ENCODE measurements at regions not wholly inside any gene's neighbourhood (a gene's known extent, or its start where the extent isn't known, plus 50 kb on each side); places are given as distances from the start of the nearest gene placed in this dataset.

GRCh38 chr7:101720324-101720723, 91.2 kb upstream of the MYL10 start:
- Histone ChIP-seq H3K4me3 (no peak overlapping the region), H3K4me1 (peaks cover 0 to 12% (median 4%) of the 10 kb centered on the region in 4 donors), H3K27ac (no peak overlapping the region), H3K27me3 (no peaks in the 10 kb centered on the region), H3K9me3 (peaks cover 0 to 6% (median 2%) of the 10 kb centered on the region in 4 donors), H3K36me3 (no peaks in the 10 kb centered on the region)
- intact Hi-C loops (cut with DNase I; ENCODE audit: low total_unique reads) = no loop called here
- DNase-seq = no peak
- 53 to 74% (median 65%) methylated on average over 4 to 5 of the region's 5 CpGs for WGBS, 5 donors
- TF ChIP-seq POLR2AphosphoS5 (IDR thresholded peaks at IDR 0.05) (no peak), EP300 (IDR thresholded peaks at IDR 0.05) (no peak), POLR2A (IDR thresholded peaks at IDR 0.05) (no peak)
- TF ChIP-seq, protein P1, sequence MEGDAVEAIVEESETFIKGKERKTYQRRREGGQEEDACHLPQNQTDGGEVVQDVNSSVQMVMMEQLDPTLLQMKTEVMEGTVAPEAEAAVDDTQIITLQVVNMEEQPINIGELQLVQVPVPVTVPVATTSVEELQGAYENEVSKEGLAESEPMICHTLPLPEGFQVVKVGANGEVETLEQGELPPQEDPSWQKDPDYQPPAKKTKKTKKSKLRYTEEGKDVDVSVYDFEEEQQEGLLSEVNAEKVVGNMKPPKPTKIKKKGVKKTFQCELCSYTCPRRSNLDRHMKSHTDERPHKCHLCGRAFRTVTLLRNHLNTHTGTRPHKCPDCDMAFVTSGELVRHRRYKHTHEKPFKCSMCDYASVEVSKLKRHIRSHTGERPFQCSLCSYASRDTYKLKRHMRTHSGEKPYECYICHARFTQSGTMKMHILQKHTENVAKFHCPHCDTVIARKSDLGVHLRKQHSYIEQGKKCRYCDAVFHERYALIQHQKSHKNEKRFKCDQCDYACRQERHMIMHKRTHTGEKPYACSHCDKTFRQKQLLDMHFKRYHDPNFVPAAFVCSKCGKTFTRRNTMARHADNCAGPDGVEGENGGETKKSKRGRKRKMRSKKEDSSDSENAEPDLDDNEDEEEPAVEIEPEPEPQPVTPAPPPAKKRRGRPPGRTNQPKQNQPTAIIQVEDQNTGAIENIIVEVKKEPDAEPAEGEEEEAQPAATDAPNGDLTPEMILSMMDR (IDR thresholded peaks at IDR 0.05) = no peak

DNA sequence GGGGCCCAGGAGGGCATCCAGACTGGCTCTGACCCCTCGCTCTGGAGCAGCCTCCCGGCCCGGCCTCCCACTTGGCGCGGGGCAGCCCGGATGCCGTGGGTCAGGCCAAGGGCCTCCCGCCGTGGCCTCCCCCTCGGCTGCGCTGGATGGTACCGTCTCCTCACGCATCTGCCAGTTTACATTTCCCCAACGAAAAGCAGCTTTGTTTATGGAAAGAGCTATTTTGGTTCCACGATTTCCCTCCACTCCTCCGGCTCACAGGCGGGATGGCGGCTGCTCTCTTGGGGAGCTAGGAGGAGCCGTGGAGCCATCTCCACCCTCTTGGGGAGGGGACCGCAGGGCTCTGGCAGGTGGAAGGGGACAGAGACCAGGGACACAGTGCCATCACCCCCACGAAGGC, 93.2 kb upstream of the MYL10 start:
- intact Hi-C loops (cut with DNase I; ENCODE audit: low total_unique reads) = no loop called here
- WGBS, 5 donors = 55 to 92% (median 71%) methylated on average over 15 to 21 of the region's 21 CpGs

GRCh38 chr7:101723835-101724234, 93.6 kb upstream of the CUX1 start:
- no peak overlapping the region for H3K27ac ChIP-seq
- DNase-seq = no peak
- WGBS, 5 donors = 70 to 100% (median 93%) methylated on average over 1 of the region's 1 CpG
- TF ChIP-seq EP300 (IDR thresholded peaks at IDR 0.05) = no peak
- no peak for TF ChIP-seq POLR2AphosphoS5 (IDR thresholded peaks at IDR 0.05)
- TF ChIP-seq, protein P1 (IDR thresholded peaks at IDR 0.05) = no peak
- TF ChIP-seq POLR2A (IDR thresholded peaks at IDR 0.05) = no peak
- H3K4me3 ChIP-seq = no peak overlapping the region
- no peaks in the 10 kb centered on the region for H3K36me3 ChIP-seq
- intact Hi-C loops (cut with DNase I; ENCODE audit: low total_unique reads) = no loop called here
- no peaks in the 10 kb centered on the region for H3K27me3 ChIP-seq
- H3K4me1 ChIP-seq = peaks cover 0 to 15% (median 4%) of the 10 kb centered on the region in 4 donors
- H3K9me3 ChIP-seq = peaks cover 0 to 6% (median 2%) of the 10 kb centered on the region in 4 donors

More for the DNA sequence above, 93.2 kb upstream of the MYL10 start:
- H3K27me3 ChIP-seq = no peaks in the 10 kb centered on the region
- no peak overlapping the region for H3K4me3 ChIP-seq
- no peaks in the 10 kb centered on the region for H3K36me3 ChIP-seq
- H3K4me1 ChIP-seq = peaks cover 0 to 9% (median 4%) of the 10 kb centered on the region in 4 donors
- peaks cover 0 to 6% (median 2%) of the 10 kb centered on the region in 4 donors for H3K9me3 ChIP-seq
- no peak overlapping the region for H3K27ac ChIP-seq
- TF ChIP-seq EP300 (IDR thresholded peaks at IDR 0.05) (no peak), POLR2AphosphoS5 (IDR thresholded peaks at IDR 0.05) (peak in 1 of 3 donors; percentile 30), POLR2A (IDR thresholded peaks at IDR 0.05) (no peak)
- TF ChIP-seq, protein P1 (IDR thresholded peaks at IDR 0.05) = no peak
- DNase-seq = peak in 1 of 2 donors; percentile 54

DNA sequence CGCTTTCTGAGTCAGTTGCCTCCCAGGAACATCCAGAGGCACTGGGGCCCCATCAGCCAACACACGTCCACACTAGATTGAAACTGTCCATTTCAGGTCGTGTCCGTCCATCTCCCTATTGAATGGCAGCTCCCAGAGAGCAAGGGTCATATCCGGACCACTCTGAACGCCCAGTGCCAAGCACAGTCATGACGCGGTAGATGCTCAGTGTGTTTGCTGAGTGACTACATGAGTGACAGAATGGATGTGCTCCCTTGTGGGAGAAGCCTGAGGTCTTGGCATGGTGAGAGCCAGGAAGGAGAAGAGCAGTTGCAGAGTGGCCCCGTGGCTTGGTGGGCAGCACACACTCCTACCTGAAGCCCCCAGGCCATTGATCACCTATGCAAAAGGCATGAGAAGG, 92.5 kb upstream of the CUX1 start:
- Histone ChIP-seq H3K36me3 (no peaks in the 10 kb centered on the region), H3K27ac (no peak overlapping the region), H3K4me3 (no peak overlapping the region), H3K4me1 (peaks cover 0 to 24% (median 6%) of the 10 kb centered on the region in 4 donors), H3K9me3 (peaks cover 0 to 6% (median 2%) of the 10 kb centered on the region in 4 donors), H3K27me3 (no peaks in the 10 kb centered on the region)
- 87 to 94% (median 92%) methylated on average over 9 of the region's 9 CpGs for WGBS, 5 donors
- TF ChIP-seq, protein P1 (IDR thresholded peaks at IDR 0.05) = no peak
- TF ChIP-seq EP300 (IDR thresholded peaks at IDR 0.05) (no peak), POLR2A (IDR thresholded peaks at IDR 0.05) (no peak), POLR2AphosphoS5 (IDR thresholded peaks at IDR 0.05) (no peak)
- no peak for DNase-seq
- intact Hi-C loops (cut with DNase I; ENCODE audit: low total_unique reads) = no loop called here
